HepG2 (cell line): ENCODE measurements at regions not wholly inside any gene's neighbourhood (a gene's known extent, or its start where the extent isn't known, plus 50 kb on each side); places are given as distances from the start of the nearest gene placed in this dataset.

ENCODE experiments used
- ATAC-seq: fragments of 200-7000 bp; cut with Tn5 transposase; 3 replicates; pipeline ENCODE4 v1.9.1; 2020; ENCODE audit warnings: mild to moderate bottlenecking, moderate library complexity
- BruUV-seq: library from RNA; stranded (reverse); fragments of 400-500 nt; replicated peaks from 2 replicates; lab custom pipeline; 2021; lab: Mats Ljungman, UMichigan
- CTCF ChIA-PET: fragments of 300-600 bp; formaldehyde crosslinking; extraction: SDS; loops from one replicate; lab custom pipeline; 2021; ENCODE audit warnings: low total read pairs, inconsistent platforms, low intra/inter-chr PET ratio; lab: Yijun Ruan, JAX
- POLR2A ChIA-PET: fragments of 350-600 bp; sonication (Branson Sonifier 250); formaldehyde crosslinking; loops from one replicate; lab custom pipeline; 2020; ENCODE audit warnings: antibody characterized with exemption, inconsistent platforms; lab: Yijun Ruan, JAX
- DNase-seq: peaks from one replicate; pipeline ENCODE4 v3.0.0-alpha.2; 2015; ENCODE audit warnings: low spot score
- FAIRE-seq: peaks from 3 replicates; lab custom pipeline; 2011; peaks lifted over from hg19 to GRCh38; lab: Jason Lieb, UNC
- H2AFZ ChIP-seq: one replicate; pipeline ENCODE4 v1.6.1; 2011; ENCODE audit warnings: low read length, inconsistent platforms
- H3K27ac ChIP-seq: fragments of 300-600 bp; 3 replicates; pipeline ENCODE4 v1.8.0; 2011; ENCODE audit warnings: mixed run types, mild to moderate bottlenecking, mixed read lengths, low read length, inconsistent platforms; ENCODE audit not compliant: insufficient read depth; ENCODE audit errors: extremely low read length
- H3K27me3 ChIP-seq, 2 experiments: fragments of 200-600 bp in 1 of 2; 2 replicates in 1 of 2; 3 replicates in 1 of 2; pipeline versions ENCODE4 v1.6.0 to v1.8.0; 2011; ENCODE audit warnings: low read length in 2 of 2, mild to moderate bottlenecking in 2 of 2, moderate library complexity in 2 of 2, inconsistent platforms in 1 of 2; ENCODE audit not compliant: insufficient read depth in 2 of 2, control insufficient read depth in 1 of 2
- H3K36me3 ChIP-seq, 2 experiments: fragments of 200-600 bp in 1 of 2; replicated peaks in 1 of 2; 2 replicates in 1 of 2; 3 replicates in 1 of 2; pipeline versions ENCODE4 v1.5.1 to v1.8.0; 2011; ENCODE audit warnings: low read length in 2 of 2, inconsistent platforms in 1 of 2; ENCODE audit not compliant: insufficient read depth in 2 of 2, control insufficient read depth in 1 of 2
- H3K4me1 ChIP-seq: 2 replicates; pipeline ENCODE4 v1.5.1; 2012; ENCODE audit warnings: low read length, inconsistent platforms; ENCODE audit not compliant: insufficient read depth
- H3K4me2 ChIP-seq: 2 replicates; pipeline ENCODE4 v1.6.0; 2011; ENCODE audit warnings: low read depth, low read length, inconsistent platforms
- H3K4me3 ChIP-seq, 3 experiments: fragments of 200-600 bp in 1 of 3; sonication (generic), shearing (Covaris generic) in 1 of 3; replicated peaks in 1 of 3; 2 replicates each; pipeline ENCODE4 v1.5.1; 2011 to 2016; ENCODE audit warnings: low read length in 3 of 3, inconsistent platforms in 2 of 3, low read depth in 2 of 3, mild to moderate bottlenecking in 2 of 3, control low read depth in 1 of 3, mixed read lengths in 1 of 3; ENCODE audit not compliant: insufficient read depth in 1 of 3
- H3K79me2 ChIP-seq: one replicate; pipeline ENCODE4 v1.6.1; 2011; ENCODE audit warnings: low read length, inconsistent platforms; ENCODE audit not compliant: insufficient read depth
- H3K9ac ChIP-seq: 2 replicates; pipeline ENCODE4 v1.6.0; 2011; ENCODE audit warnings: mild to moderate bottlenecking, low read depth, low read length, inconsistent platforms; ENCODE audit not compliant: insufficient read depth
- H3K9me3 ChIP-seq: 2 replicates; pipeline ENCODE4 v1.5.1; 2012; ENCODE audit warnings: mild to moderate bottlenecking, low read length
- H4K20me1 ChIP-seq: 2 replicates; pipeline ENCODE4 v1.6.0; 2011; ENCODE audit warnings: inconsistent platforms, mild to moderate bottlenecking, low read length, moderate library complexity; ENCODE audit not compliant: insufficient read depth
- ARHGAP35 ChIP-seq: sonication (generic); formaldehyde crosslinking; IDR thresholded peaks from 2 replicates; pipeline ENCODE4 v1.9.0; 2022; ENCODE audit warnings: mild to moderate bottlenecking, inconsistent platforms, moderate library complexity, missing genetic modification reagents, borderline replicate concordance
- CC2D1A ChIP-seq: sonication (generic); formaldehyde crosslinking; IDR thresholded peaks from 2 replicates; pipeline ENCODE4 v1.8.1; 2023; ENCODE audit warnings: mild to moderate bottlenecking, missing genetic modification reagents
- GABPA ChIP-seq, 2 experiments: IDR thresholded peaks; 2 replicates each; pipeline ENCODE4 v1.6.1; 2011 to 2016; ENCODE audit warnings: low read depth in 2 of 2, low read length in 1 of 2, missing biosample characterization in 1 of 2, missing genetic modification characterization in 1 of 2
- GATA4 ChIP-seq: sonication (generic); IDR thresholded peaks from 2 replicates; pipeline ENCODE4 v1.6.1; 2016; ENCODE audit warnings: antibody characterized with exemption, low read depth, borderline replicate concordance
- HCFC1 ChIP-seq: fragments of 150-350 bp; IDR thresholded peaks from 2 replicates; pipeline ENCODE4 v1.6.1; 2014; ENCODE audit warnings: low read depth, low read length
- NR2F1 ChIP-seq, 2 experiments: fragments of 450-650 bp in 1 of 2; formaldehyde crosslinking in 1 of 2; IDR thresholded peaks; 2 replicates each; pipeline versions ENCODE4 v1.5.0 to v1.6.1; 2016 to 2020; ENCODE audit warnings: mild to moderate bottlenecking in 1 of 2, missing compliant biosample characterization in 1 of 2, missing genetic modification reagents in 1 of 2, moderate library complexity in 1 of 2
- PHF20 ChIP-seq: sonication (generic); formaldehyde crosslinking; IDR thresholded peaks from 2 replicates; pipeline ENCODE4 v1.5.0; 2020; ENCODE audit warnings: mild to moderate bottlenecking, missing genetic modification reagents
- SOX13 ChIP-seq, 3 experiments: fragments of 450-650 bp in 1 of 3; sonication (generic) in 1 of 3; formaldehyde crosslinking in 1 of 3; IDR thresholded peaks in 2 of 3; conservative IDR thresholded peaks in 1 of 3; 2 replicates each; pipeline versions ENCODE4 v1.5.0 to v1.6.1; 2016 to 2020; ENCODE audit warnings: antibody characterized with exemption in 1 of 3, mild to moderate bottlenecking in 1 of 3, missing compliant biosample characterization in 1 of 3, missing genetic modification reagents in 1 of 3, moderate library complexity in 1 of 3
- STAG1 ChIP-seq: sonication (generic); formaldehyde crosslinking; IDR thresholded peaks from 2 replicates; pipeline ENCODE4 v1.4.0; 2020; ENCODE audit warnings: missing genetic modification reagents
- ZNF460 ChIP-seq: sonication (generic); formaldehyde crosslinking; IDR thresholded peaks from 2 replicates; pipeline ENCODE4 v1.5.1; 2020; ENCODE audit warnings: missing genetic modification reagents, mild to moderate bottlenecking, borderline replicate concordance
- ZNF567 ChIP-seq: sonication (generic); formaldehyde crosslinking; IDR thresholded peaks from 2 replicates; pipeline ENCODE4 v1.8.1; 2023; ENCODE audit warnings: mild to moderate bottlenecking, missing genetic modification reagents, borderline replicate concordance
- ZNF782 ChIP-seq: sonication (generic); formaldehyde crosslinking; IDR thresholded peaks from 2 replicates; pipeline ENCODE4 v1.4.0; 2020; ENCODE audit warnings: missing genetic modification reagents, mild to moderate bottlenecking, borderline replicate concordance
- ZNF891 ChIP-seq: sonication (generic); formaldehyde crosslinking; IDR thresholded peaks from 2 replicates; pipeline ENCODE4 v1.5.0; 2020; ENCODE audit warnings: mild to moderate bottlenecking, missing genetic modification reagents
- WGBS: methylation state at CpG from one replicate; pipeline ENCODE4 v1.1.6; 2017; ENCODE audit warnings: low lambda C conversion rate; 5-methylcytosine and 5-hydroxymethylcytosine counted together
- in situ Hi-C: cut with HindIII; loops from 2 replicates; pipeline ENCODE4 v1.10.0; 2017; ENCODE audit warnings: low pct_unique_long_range_greater_than_20kb; ENCODE audit not compliant: extremely low pct_ligation_motif_present
- intact Hi-C: fragments of 100-400 bp; cut with micrococcal nuclease; formaldehyde crosslinking; loops from one replicate; pipeline ENCODE4 v1.10.0; 2022; ENCODE audit not compliant: unreplicated experiment
- TF ChIP-seq, protein P1 (sequence below): sonication (generic); formaldehyde crosslinking; conservative IDR thresholded peaks from 2 replicates; pipeline ENCODE4 v1.4.0; 2020; ENCODE audit warnings: missing genetic modification reagents
- TF ChIP-seq, protein P2 (sequence below): IDR thresholded peaks from 2 replicates; pipeline ENCODE4 v1.6.1; 2016; ENCODE audit warnings: control low read depth

DNA sequence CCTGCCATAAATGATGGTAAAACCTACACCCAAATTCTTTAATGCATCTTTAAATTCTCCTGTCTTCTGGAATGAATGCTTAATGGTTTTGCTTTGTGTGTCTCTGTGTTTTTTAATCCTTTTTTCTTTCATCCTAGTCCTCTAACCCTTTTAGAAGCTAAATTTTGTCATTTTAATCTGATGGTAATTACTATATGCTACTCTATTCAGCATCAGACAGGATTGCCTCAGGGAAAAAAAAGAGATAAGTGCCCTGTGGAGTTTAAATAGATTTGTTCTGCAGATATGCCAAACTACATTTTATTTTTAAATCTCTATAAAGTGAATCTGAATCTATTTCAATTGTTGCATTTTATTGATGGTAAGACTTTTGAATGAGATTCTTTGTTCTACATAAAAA lies 966.8 kb downstream of the NSUN3 start:
- POLR2A ChIA-PET = no interaction called here
- H4K20me1 ChIP-seq = no peaks in the 10 kb centered on the region
- no peak overlapping the region for H3K4me2 ChIP-seq
- no peaks in the 10 kb centered on the region for H3K27me3 ChIP-seq
- TF ChIP-seq ZNF782 (CRISPR knock-in tag) = no peak
- no peak for TF ChIP-seq ZNF460
- no peak for TF ChIP-seq STAG1 (CRISPR knock-in tag)
- no peak for TF ChIP-seq ZNF891 (CRISPR knock-in tag)
- TF ChIP-seq GABPA (IDR thresholded peaks at IDR 0.05; ENCODE audit: low read depth, low read length) = no peak
- TF ChIP-seq GABPA (CRISPR knock-in tag; IDR thresholded peaks at IDR 0.05; ENCODE audit: low read depth) = no peak
- no peak for TF ChIP-seq HCFC1
- TF ChIP-seq, all 625 proteins: peak for 0
- FAIRE-seq = no peak
- ATAC-seq = no peak
- no peaks in the 10 kb centered on the region for H3K4me1 ChIP-seq
- H3K4me3 ChIP-seq = no peak overlapping the region
- BruUV-seq = no TSS peak
- in situ Hi-C loops = no loop called here
- no peaks in the 10 kb centered on the region for H3K36me3 ChIP-seq
- no peaks in the 10 kb centered on the region for H3K79me2 ChIP-seq
- H3K9ac ChIP-seq = no peak overlapping the region
- CTCF ChIA-PET = no interaction called here
- H3K9me3 ChIP-seq = no peaks in the 10 kb centered on the region
- no peak overlapping the region for H2AFZ ChIP-seq
- intact Hi-C loops = no loop called here
- no peak overlapping the region for H3K27ac ChIP-seq
- DNase-seq = no peak

DNA sequence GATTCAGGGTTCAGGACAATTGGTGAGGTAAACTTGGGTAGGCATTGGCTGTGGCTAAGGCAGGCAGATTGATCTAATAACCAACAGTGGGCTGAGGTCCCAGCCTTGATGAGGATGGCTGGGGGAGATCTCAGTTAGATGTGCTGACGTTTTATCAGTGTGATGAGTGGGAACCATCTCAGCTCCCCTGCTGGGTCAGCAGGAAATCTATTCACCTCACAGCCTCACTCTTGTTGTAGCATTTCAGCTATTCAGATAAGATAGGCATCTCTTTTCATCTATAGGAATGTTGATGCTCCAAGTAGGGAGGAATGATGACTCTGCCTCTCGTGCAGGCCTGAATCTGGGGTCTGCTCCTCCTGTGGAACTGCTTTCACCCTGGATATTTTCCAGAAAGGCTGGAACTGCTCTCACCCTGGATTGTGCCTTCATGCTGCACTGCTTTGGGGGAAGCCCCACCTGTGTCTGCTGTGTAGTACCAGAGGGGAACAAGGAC lies 973.7 kb downstream of the NSUN3 start:
- no peaks in the 10 kb centered on the region for H3K27me3 ChIP-seq
- no peak overlapping the region for H2AFZ ChIP-seq
- CTCF ChIA-PET = no interaction called here
- FAIRE-seq (no peak), DNase-seq (no peak), ATAC-seq (no peak)
- 0% methylated on average over 1 of the region's 2 CpGs for WGBS
- no peaks in the 10 kb centered on the region for H3K36me3 ChIP-seq
- intact Hi-C loops (no loop called here), in situ Hi-C loops (no loop called here)
- H3K9ac ChIP-seq = no peak overlapping the region
- H3K27ac ChIP-seq = no peak overlapping the region
- no peaks in the 10 kb centered on the region for H4K20me1 ChIP-seq
- no peak overlapping the region for H3K4me2 ChIP-seq
- no peaks in the 10 kb centered on the region for H3K9me3 ChIP-seq
- no peak overlapping the region for H3K4me3 ChIP-seq
- no peaks in the 10 kb centered on the region for H3K4me1 ChIP-seq
- POLR2A ChIA-PET = no interaction called here
- no TSS peak for BruUV-seq
- H3K79me2 ChIP-seq = no peaks in the 10 kb centered on the region
- TF ChIP-seq, protein P1, sequence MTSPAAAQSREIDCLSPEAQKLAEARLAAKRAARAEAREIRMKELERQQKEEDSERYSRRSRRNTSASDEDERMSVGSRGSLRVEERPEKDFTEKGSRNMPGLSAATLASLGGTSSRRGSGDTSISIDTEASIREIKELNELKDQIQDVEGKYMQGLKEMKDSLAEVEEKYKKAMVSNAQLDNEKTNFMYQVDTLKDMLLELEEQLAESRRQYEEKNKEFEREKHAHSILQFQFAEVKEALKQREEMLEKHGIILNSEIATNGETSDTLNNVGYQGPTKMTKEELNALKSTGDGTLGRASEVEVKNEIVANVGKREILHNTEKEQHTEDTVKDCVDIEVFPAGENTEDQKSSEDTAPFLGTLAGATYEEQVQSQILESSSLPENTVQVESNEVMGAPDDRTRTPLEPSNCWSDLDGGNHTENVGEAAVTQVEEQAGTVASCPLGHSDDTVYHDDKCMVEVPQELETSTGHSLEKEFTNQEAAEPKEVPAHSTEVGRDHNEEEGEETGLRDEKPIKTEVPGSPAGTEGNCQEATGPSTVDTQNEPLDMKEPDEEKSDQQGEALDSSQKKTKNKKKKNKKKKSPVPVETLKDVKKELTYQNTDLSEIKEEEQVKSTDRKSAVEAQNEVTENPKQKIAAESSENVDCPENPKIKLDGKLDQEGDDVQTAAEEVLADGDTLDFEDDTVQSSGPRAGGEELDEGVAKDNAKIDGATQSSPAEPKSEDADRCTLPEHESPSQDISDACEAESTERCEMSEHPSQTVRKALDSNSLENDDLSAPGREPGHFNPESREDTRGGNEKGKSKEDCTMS = no peak
- TF ChIP-seq CC2D1A (CRISPR knock-in tag) (no peak), NR2F1 (CRISPR knock-in tag; IDR thresholded peaks at IDR 0.05) (no peak), PHF20 (CRISPR knock-in tag) (no peak), SOX13 (IDR thresholded peaks at IDR 0.05) (no peak), SOX13 (CRISPR knock-in tag; conservative IDR thresholded peaks at IDR 0.05 in 1 of 2, IDR thresholded peaks at IDR 0.05 in 1 of 2) (no peak), ARHGAP35 (no peak), GATA4 (no peak), ZNF567 (CRISPR knock-in tag) (no peak)
- TF ChIP-seq, protein P2, sequence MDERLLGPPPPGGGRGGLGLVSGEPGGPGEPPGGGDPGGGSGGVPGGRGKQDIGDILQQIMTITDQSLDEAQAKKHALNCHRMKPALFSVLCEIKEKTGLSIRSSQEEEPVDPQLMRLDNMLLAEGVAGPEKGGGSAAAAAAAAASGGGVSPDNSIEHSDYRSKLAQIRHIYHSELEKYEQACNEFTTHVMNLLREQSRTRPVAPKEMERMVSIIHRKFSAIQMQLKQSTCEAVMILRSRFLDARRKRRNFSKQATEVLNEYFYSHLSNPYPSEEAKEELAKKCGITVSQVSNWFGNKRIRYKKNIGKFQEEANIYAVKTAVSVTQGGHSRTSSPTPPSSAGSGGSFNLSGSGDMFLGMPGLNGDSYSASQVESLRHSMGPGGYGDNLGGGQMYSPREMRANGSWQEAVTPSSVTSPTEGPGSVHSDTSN (CRISPR knock-in tag) = no peak
